SH-SY5Y (cell line): ENCODE measurements at regions not wholly inside any gene's neighbourhood (a gene's known extent, or its start where the extent isn't known, plus 50 kb on each side); places are given as distances from the start of the nearest gene placed in this dataset.

Experiments used
- GATA2 ChIP-seq: IDR thresholded peaks from 2 replicates; pipeline ENCODE4 v1.6.1; 2011; ENCODE audit warnings: mild to moderate bottlenecking, low read depth, low read length
- GATA3 ChIP-seq: IDR thresholded peaks from 2 replicates; pipeline ENCODE4 v1.6.1; 2011; ENCODE audit warnings: low read depth, mild to moderate bottlenecking, low read length, moderate library complexity

DNA sequence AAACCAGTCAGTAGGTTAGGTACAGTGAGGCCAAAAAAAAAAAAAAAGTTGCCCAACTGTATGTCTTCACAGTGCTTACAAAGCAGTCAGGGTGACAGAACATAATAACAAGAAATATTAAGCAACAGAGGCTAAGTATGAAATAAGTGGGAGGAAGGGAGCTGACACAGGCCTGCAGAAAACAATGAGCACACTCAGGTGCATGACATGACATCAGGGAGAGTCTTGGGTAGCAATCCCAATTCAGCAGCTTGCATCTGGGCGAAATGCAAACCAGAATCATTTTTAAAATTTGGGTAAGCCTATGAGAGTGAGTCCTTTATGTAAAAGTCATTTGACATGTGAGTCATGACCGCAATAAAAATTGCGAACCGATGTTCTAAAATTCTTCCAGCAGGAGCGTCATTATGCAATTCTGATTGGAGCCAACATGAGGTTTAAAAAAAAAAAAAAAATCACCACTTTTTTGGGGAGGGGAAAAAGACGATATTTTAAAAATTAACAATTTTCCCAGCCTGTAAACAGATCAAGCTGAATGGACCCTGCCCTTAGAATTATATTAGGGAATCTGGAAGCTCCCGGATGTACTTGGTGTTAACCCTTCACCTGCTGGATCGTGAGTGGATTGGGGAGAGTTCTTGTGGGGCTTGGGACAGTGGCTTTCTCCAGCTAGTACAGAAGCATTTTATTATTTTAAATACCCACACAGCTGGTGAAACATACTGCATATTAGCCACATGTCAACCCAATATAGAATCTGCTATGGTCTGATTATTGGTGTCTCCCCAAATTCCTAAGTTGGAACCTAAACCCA, 127.9 kb downstream of the NPIPB5 start:
- TF ChIP-seq GATA2: no peak
- TF ChIP-seq GATA3: no peak
